Trophoblast cell (in vitro differentiated cells and primary cell): ENCODE measurements at regions not wholly inside any gene's neighbourhood (a gene's known extent, or its start where the extent isn't known, plus 50 kb on each side); places are given as distances from the start of the nearest gene placed in this dataset.

Source experiments
- DNase-seq, 2 donors: peaks; one replicate each; pipeline ENCODE4 v3.0.0-alpha.2; 2016
- H2AFZ ChIP-seq: 2 replicates; pipeline ENCODE4 v1.6.1; 2013; ENCODE audit warnings: low read length, moderate library complexity, mild to moderate bottlenecking; ENCODE audit not compliant: insufficient read depth, poor library complexity
- H2AK5ac ChIP-seq: 2 replicates; pipeline ENCODE4 v1.6.1; 2013; ENCODE audit warnings: mild to moderate bottlenecking, low read length
- H2BK120ac ChIP-seq: 2 replicates; pipeline ENCODE4 v1.6.1; 2013; ENCODE audit warnings: low read length, mild to moderate bottlenecking, moderate library complexity; ENCODE audit not compliant: insufficient read depth, poor library complexity
- H2BK12ac ChIP-seq: 2 replicates; pipeline ENCODE4 v1.6.1; 2013; ENCODE audit warnings: mild to moderate bottlenecking, low read length, moderate library complexity
- H2BK5ac ChIP-seq: 2 replicates; pipeline ENCODE4 v1.6.1; 2013; ENCODE audit warnings: low read length, low read depth, moderate library complexity, mild to moderate bottlenecking; ENCODE audit not compliant: poor library complexity
- H3K14ac ChIP-seq: 2 replicates; pipeline ENCODE4 v1.6.1; 2013; ENCODE audit warnings: mild to moderate bottlenecking, low read length
- H3K18ac ChIP-seq: 2 replicates; pipeline ENCODE4 v1.6.1; 2013; ENCODE audit warnings: mild to moderate bottlenecking, low read length
- H3K23ac ChIP-seq: 2 replicates; pipeline ENCODE4 v1.6.1; 2013; ENCODE audit warnings: low read length
- H3K27ac ChIP-seq: 2 replicates; pipeline ENCODE4 v1.5.1; 2013; ENCODE audit warnings: low read depth, mild to moderate bottlenecking, inconsistent platforms, low read length, moderate library complexity
- H3K27me3 ChIP-seq: 2 replicates; pipeline ENCODE4 v1.6.1; 2013; ENCODE audit warnings: inconsistent platforms, mild to moderate bottlenecking, low read length, moderate library complexity; ENCODE audit not compliant: insufficient read depth
- H3K36me3 ChIP-seq, 2 experiments: 1 replicate in 1 of 2; 2 replicates in 1 of 2; pipeline ENCODE4 v1.6.1; 2013; ENCODE audit warnings: low read length in 2 of 2, mild to moderate bottlenecking in 2 of 2, moderate library complexity in 1 of 2; ENCODE audit not compliant: insufficient read depth in 2 of 2, control insufficient read depth in 1 of 2
- H3K4ac ChIP-seq: 2 replicates; pipeline ENCODE4 v1.6.1; 2013; ENCODE audit warnings: low read depth, mild to moderate bottlenecking, low read length, moderate library complexity
- H3K4me1 ChIP-seq, 2 experiments: 1 replicate in 1 of 2; 2 replicates in 1 of 2; pipeline ENCODE4 v1.6.1; 2013; ENCODE audit warnings: low read length in 2 of 2, mild to moderate bottlenecking in 2 of 2, moderate library complexity in 1 of 2; ENCODE audit not compliant: insufficient read depth in 2 of 2, control insufficient read depth in 1 of 2
- H3K4me2 ChIP-seq: 2 replicates; pipeline ENCODE4 v1.6.1; 2013; ENCODE audit warnings: inconsistent platforms, mild to moderate bottlenecking, low read length, moderate library complexity
- H3K4me3 ChIP-seq: 2 replicates; pipeline ENCODE4 v1.5.1; 2013; ENCODE audit warnings: mild to moderate bottlenecking, low read depth, low read length, inconsistent platforms
- H3K79me1 ChIP-seq: one replicate; pipeline ENCODE4 v1.6.1; 2013; ENCODE audit warnings: low read length
- H3K79me2 ChIP-seq: 2 replicates; pipeline ENCODE4 v1.6.1; 2013; ENCODE audit warnings: low read length, mild to moderate bottlenecking; ENCODE audit not compliant: control insufficient read depth, insufficient read depth, poor library complexity
- H3K9ac ChIP-seq: 2 replicates; pipeline ENCODE4 v1.6.1; 2013; ENCODE audit warnings: mild to moderate bottlenecking, low read length
- H3K9me3 ChIP-seq: 2 replicates; pipeline ENCODE4 v1.6.1; 2013; ENCODE audit warnings: low read depth, mild to moderate bottlenecking, control low read depth, inconsistent platforms, low read length; ENCODE audit not compliant: insufficient read depth
- H4K12ac ChIP-seq: 2 replicates; pipeline ENCODE4 v1.6.1; 2013; ENCODE audit warnings: low read depth, mild to moderate bottlenecking, low read length, moderate library complexity
- H4K8ac ChIP-seq: 2 replicates; pipeline ENCODE4 v1.6.1; 2013; ENCODE audit warnings: low read depth, mild to moderate bottlenecking, low read length, moderate library complexity
- H4K91ac ChIP-seq: one replicate; pipeline ENCODE4 v1.6.1; 2013; ENCODE audit warnings: low read depth, mild to moderate bottlenecking, low read length, moderate library complexity
- WGBS: extraction: QIAGEN DNeasy Blood & Tissue Kit; methylation state at CpG from one replicate; pipeline ENCODE4 v1.1.7; 2013; ENCODE audit warnings: missing lambda C conversion rate; ENCODE audit not compliant: insufficient read length, insufficient coverage; ENCODE audit errors: extremely low coverage; 5-methylcytosine and 5-hydroxymethylcytosine counted together

DNA sequence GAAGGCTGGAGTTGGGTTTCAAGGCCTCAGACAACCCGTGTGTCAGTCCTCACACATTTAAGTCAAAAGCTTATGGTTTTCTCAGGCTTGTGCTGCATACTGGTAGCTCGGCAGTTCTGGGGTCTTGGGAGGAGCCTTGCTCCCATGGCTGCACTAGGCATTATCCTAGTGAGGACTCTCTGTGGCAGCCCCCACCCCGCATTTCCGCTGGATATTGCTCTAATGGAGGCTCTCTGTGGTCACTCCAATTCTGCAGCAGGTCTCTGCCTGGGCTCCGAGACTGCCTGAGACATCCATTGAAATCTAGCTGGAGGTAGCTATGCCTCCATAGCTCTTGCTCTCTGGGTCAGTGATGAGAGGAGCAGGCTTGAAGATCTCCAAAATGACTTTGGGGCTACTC is 311.5 kb upstream of the PTGER4 start:
- Histone ChIP-seq H3K79me1 (no peaks in the 10 kb centered on the region), H3K4ac (no peak overlapping the region), H4K12ac (no peak overlapping the region), H3K23ac (no peak overlapping the region), H3K4me2 (no peak overlapping the region), H2AFZ (no peak overlapping the region), H3K4me3 (no peak overlapping the region), H4K91ac (no peak overlapping the region), H2AK5ac (no peak overlapping the region), H3K27ac (no peak overlapping the region), H3K79me2 (no peaks in the 10 kb centered on the region), H3K18ac (no peak overlapping the region), H3K14ac (no peak overlapping the region), H3K27me3 (no peaks in the 10 kb centered on the region), H3K36me3 (no peaks in the 10 kb centered on the region), H2BK12ac (no peak overlapping the region), H2BK5ac (no peak overlapping the region), H3K9ac (no peak overlapping the region), H3K9me3 (no peaks in the 10 kb centered on the region), H4K8ac (no peak overlapping the region), H3K4me1 (no peaks in the 10 kb centered on the region), H2BK120ac (no peak overlapping the region)
- no CpG with 5 or more reads among the region's 5 CpGs for WGBS
- DNase-seq: no peak

DNA sequence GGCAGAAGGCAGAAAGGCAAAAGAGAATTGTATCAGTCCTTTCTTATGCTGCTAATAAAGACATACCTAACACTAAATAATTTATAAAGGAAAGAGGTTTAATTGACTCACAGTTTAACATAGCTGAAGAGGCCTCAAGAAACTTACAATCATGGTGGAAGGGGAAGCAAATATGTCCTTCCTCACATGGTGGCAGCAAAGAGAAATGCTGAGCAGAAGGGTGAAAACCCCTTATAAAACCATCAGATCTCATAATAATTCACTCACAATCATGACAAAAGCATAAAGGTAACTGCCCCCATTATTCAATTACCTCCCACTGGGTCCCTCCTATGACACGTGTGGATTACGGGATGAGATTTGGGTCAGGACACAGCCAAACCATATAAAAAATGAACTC is 312.5 kb upstream of the PTGER4 start:
- Histone ChIP-seq H3K4me3 (no peak overlapping the region), H4K8ac (no peak overlapping the region), H3K79me2 (no peaks in the 10 kb centered on the region), H2BK12ac (no peak overlapping the region), H3K36me3 (no peaks in the 10 kb centered on the region), H3K9me3 (no peaks in the 10 kb centered on the region), H2BK5ac (no peak overlapping the region), H3K18ac (no peak overlapping the region), H3K9ac (no peak overlapping the region), H3K4me1 (no peaks in the 10 kb centered on the region), H3K27ac (no peak overlapping the region), H3K14ac (no peak overlapping the region), H2AFZ (no peak overlapping the region), H3K4me2 (no peak overlapping the region), H2AK5ac (no peak overlapping the region), H3K79me1 (no peaks in the 10 kb centered on the region), H4K91ac (no peak overlapping the region), H3K4ac (no peak overlapping the region), H3K27me3 (no peaks in the 10 kb centered on the region), H4K12ac (no peak overlapping the region), H2BK120ac (no peak overlapping the region), H3K23ac (no peak overlapping the region)
- no CpG with 5 or more reads among the region's 2 CpGs for WGBS
- DNase-seq: no peak

DNA sequence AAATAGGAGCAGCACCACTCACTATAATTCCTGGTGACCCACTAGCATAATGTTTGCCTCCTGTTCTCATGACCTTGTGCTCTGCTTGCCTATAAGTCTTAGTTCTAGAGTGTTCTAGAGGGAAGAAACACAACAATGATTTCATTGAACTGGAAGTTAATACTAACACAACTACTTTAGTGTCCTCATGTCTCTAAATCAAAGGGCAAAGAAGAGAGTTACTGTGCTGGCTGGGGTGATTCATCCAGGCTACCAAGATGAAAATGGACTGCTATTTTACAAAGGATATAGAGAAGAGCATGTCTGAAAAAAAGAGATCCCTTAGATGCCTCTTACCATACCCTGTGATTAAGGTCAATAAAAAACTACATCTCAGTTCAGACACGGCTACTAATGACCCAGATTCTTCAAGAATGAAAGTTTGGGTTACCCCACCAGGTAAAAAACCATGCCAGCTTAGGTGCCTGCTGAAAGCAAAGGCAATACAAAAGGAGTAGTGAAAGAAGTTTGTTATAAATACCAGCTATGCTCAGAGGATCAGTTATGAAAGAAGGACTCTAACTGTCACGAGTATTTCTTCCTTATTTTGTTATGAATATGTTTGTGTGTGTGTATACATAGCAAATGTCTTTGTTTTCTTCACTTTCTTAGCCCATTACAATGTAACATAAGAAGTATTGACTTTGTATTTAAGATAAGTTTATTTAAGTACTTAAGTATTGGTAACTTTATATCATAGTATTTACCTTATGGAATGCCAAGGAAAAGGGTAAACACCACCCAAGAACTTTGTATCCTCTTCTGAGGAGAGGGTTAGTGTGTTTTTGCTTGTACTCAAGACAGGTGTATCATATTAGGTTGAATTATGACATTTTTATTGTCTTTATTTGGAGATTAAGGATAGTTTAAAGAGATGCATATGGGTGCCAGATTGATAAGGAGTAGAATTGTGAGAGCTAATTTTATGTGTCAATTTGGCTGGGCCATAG is 314.1 kb upstream of the PTGER4 start:
- Histone ChIP-seq H4K91ac (no peak overlapping the region), H3K79me2 (no peaks in the 10 kb centered on the region), H3K9ac (no peak overlapping the region), H3K9me3 (no peaks in the 10 kb centered on the region), H2AFZ (no peak overlapping the region), H3K23ac (no peak overlapping the region), H2BK120ac (no peak overlapping the region), H3K18ac (no peak overlapping the region), H3K79me1 (no peaks in the 10 kb centered on the region), H3K27ac (no peak overlapping the region), H3K27me3 (no peaks in the 10 kb centered on the region), H3K4me3 (no peak overlapping the region), H3K4me1 (no peaks in the 10 kb centered on the region), H3K4me2 (no peak overlapping the region), H2BK5ac (no peak overlapping the region), H3K4ac (no peak overlapping the region), H3K14ac (no peak overlapping the region), H2AK5ac (no peak overlapping the region), H2BK12ac (no peak overlapping the region), H4K8ac (no peak overlapping the region), H3K36me3 (no peaks in the 10 kb centered on the region), H4K12ac (no peak overlapping the region)
- DNase-seq: no peak
- no CpG with 5 or more reads among the region's 2 CpGs for WGBS

DNA sequence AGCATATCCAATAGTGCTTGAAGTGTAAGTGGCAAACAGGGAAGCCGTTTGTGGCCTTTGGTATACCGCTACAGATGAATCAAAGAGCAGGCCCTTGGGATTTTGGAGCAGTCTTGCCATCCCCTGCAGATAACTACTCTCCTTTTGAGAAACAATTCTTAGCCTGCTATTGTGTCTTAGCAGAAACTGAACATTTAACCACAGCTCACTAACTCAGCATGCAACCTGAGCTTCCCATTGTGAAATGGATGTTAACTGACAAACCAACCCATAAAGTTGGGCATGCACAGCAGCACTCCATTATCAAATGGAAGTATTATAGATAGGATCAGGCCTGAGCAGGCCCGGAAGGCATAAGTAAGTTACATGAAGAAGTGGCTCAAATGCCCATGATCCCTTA is 315.3 kb upstream of the PTGER4 start:
- Histone ChIP-seq H3K9me3 (no peaks in the 10 kb centered on the region), H2BK5ac (no peak overlapping the region), H3K4ac (no peak overlapping the region), H4K8ac (no peak overlapping the region), H3K79me2 (no peaks in the 10 kb centered on the region), H2AFZ (no peak overlapping the region), H3K36me3 (no peaks in the 10 kb centered on the region), H4K91ac (no peak overlapping the region), H4K12ac (no peak overlapping the region), H2AK5ac (no peak overlapping the region), H2BK120ac (no peak overlapping the region), H3K27ac (no peak overlapping the region), H2BK12ac (no peak overlapping the region), H3K18ac (no peak overlapping the region), H3K79me1 (no peaks in the 10 kb centered on the region), H3K23ac (no peak overlapping the region), H3K9ac (no peak overlapping the region), H3K4me2 (no peak overlapping the region), H3K4me3 (no peak overlapping the region), H3K4me1 (no peaks in the 10 kb centered on the region), H3K14ac (no peak overlapping the region), H3K27me3 (no peaks in the 10 kb centered on the region)
- no peak for DNase-seq
- no CpG with 5 or more reads among the region's 3 CpGs for WGBS
